HUES6 (cell line): ENCODE measurements at regions not wholly inside any gene's neighbourhood (a gene's known extent, or its start where the extent isn't known, plus 50 kb on each side); places are given as distances from the start of the nearest gene placed in this dataset.
"Not testable (repeated sequence)": the region's sequence is repeated elsewhere in the genome, so short reads cannot be mapped to it uniquely, and the experiment has no call there.

Source experiments
- H3K27ac ChIP-seq: 2 replicates; pipeline ENCODE4 v1.7.0; 2013; ENCODE audit warnings: low read depth, mild to moderate bottlenecking, low read length, inconsistent platforms
- H3K27me3 ChIP-seq: 2 replicates; pipeline ENCODE4 v1.6.1; 2013; ENCODE audit warnings: low read length; ENCODE audit not compliant: control insufficient read depth, insufficient read depth
- H3K36me3 ChIP-seq: 2 replicates; pipeline ENCODE4 v1.6.1; 2013; ENCODE audit warnings: low read length; ENCODE audit not compliant: control insufficient read depth, insufficient read depth
- H3K4me1 ChIP-seq: 2 replicates; pipeline ENCODE4 v1.6.1; 2013; ENCODE audit warnings: low read length; ENCODE audit not compliant: control insufficient read depth, insufficient read depth
- H3K4me3 ChIP-seq: 2 replicates; pipeline ENCODE4 v1.5.1; 2013; ENCODE audit warnings: low read depth, low read length
- H3K9ac ChIP-seq: one replicate; pipeline ENCODE4 v1.6.1; 2013; ENCODE audit warnings: mild to moderate bottlenecking, low read length
- H3K9me3 ChIP-seq: 2 replicates; pipeline ENCODE4 v1.6.1; 2013; ENCODE audit warnings: low read depth, low read length; ENCODE audit not compliant: control insufficient read depth, insufficient read depth

DNA sequence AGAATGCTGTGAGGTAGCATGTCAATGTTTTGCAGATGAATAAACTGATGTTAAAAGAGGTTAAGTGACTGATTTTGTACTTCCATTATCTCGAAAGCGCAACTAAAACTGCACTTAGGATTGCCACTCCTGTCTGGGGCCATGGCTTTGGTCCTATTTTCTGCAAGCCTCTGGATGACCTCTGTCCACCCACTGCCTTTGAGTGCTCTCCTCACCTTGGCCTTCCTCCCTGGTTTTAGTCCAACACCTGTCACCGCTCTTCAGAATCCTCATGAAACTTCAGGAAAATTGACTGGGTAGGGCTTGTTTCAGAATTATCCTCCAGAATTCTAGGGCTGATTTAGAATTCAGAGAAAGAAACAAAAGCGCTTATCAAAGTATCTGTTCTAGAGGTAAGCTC is 51.1 kb upstream of the HNMT start:
- no peaks in the 10 kb centered on the region for H3K9me3 ChIP-seq
- H3K27me3 ChIP-seq: no peaks in the 10 kb centered on the region
- H3K4me3 ChIP-seq: no peak overlapping the region
- H3K36me3 ChIP-seq: no peaks in the 10 kb centered on the region
- H3K9ac ChIP-seq: no peak overlapping the region
- H3K27ac ChIP-seq: no peak overlapping the region
- no peaks in the 10 kb centered on the region for H3K4me1 ChIP-seq

DNA sequence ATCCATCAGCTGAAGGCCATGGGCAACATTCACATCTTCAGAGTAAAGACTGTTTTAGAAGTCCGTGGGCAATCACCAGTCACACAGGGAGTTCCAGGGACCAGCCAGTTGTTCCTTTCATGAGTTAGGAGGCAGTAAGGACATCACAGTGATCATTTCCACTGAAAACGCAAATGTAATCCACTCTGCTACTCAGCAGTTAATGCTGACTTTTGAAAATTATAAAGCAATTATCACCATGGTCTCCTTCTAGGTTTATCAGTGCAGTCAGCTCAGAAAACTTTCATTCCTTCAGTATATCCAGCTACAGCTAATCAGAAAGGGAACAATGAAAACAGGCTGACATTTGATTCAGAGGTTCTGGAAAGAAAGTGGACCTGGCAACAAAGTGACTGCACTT is 50.6 kb upstream of the HNMT start:
- H3K4me1 ChIP-seq, H3K27ac ChIP-seq, H3K9me3 ChIP-seq, H3K36me3 ChIP-seq, H3K4me3 ChIP-seq, H3K9ac ChIP-seq, H3K27me3 ChIP-seq: not testable (repeated sequence)
